Transverse colon (tissue), 3 donors: ENCODE measurements at regions not wholly inside any gene's neighbourhood (a gene's known extent, or its start where the extent isn't known, plus 50 kb on each side); places are given as distances from the start of the nearest gene placed in this dataset.

Experiments used
- EP300 ChIP-seq: sonication (generic); formaldehyde crosslinking; IDR thresholded peaks from one replicate; pipeline ENCODE4 v1.6.1; 2017; ENCODE audit warnings: antibody characterized with exemption, low read depth
- POLR2A ChIP-seq: fragments of 450-650 bp; IDR thresholded peaks from one replicate; pipeline ENCODE4 v1.6.1; 2016; ENCODE audit warnings: antibody characterized with exemption, mild to moderate bottlenecking, moderate library complexity
- POLR2AphosphoS5 ChIP-seq, 3 donors: sonication (generic); formaldehyde crosslinking; IDR thresholded peaks; one replicate each; pipeline ENCODE4 v1.6.1; 2016; ENCODE audit warnings: antibody characterized with exemption in 3 of 3

GRCh38 chr6:85856235-85856634, 213.5 kb upstream of the SYNCRIP start:
- TF ChIP-seq POLR2AphosphoS5 (IDR thresholded peaks at IDR 0.05), result no peak
- no peak for TF ChIP-seq EP300
- TF ChIP-seq POLR2A, result no peak
